ENCODE measurements at regions not wholly inside any gene's neighbourhood (a gene's known extent, or its start where the extent isn't known, plus 50 kb on each side); places are given as distances from the start of the nearest gene placed in this dataset.

GRCh38 chr15:29518442-29518841 is 248.8 kb upstream of the NSMCE3 start:
- Histone ChIP-seq H3K4me2 (ENCODE audit: insufficient read depth, insufficient read length, low read length) (no peak overlapping the region), H2BK5ac (ENCODE audit: insufficient read length, low read length) (no peak overlapping the region), H2BK120ac (ENCODE audit: low read depth, low read length, poor library complexity, severe bottlenecking) (no peak overlapping the region), H3K27me3 (ENCODE audit: insufficient read depth, low read length) (no peaks in the 10 kb centered on the region), H3K79me1 (ENCODE audit: insufficient read depth, low read depth, low read length, poor library complexity, severe bottlenecking) (no peaks in the 10 kb centered on the region), H3K56ac (ENCODE audit: insufficient read length, low read depth, low read length) (no peak overlapping the region), H3K9me3 (ENCODE audit: control insufficient read depth, low read depth, low read length) (peaks cover 6% of the 10 kb centered on the region), H2BK15ac (ENCODE audit: low read depth, low read length) (no peak overlapping the region), H3K27ac (ENCODE audit: insufficient read length, low read depth, low read length) (no peak overlapping the region), H4K5ac (ENCODE audit: insufficient read length, low read depth, low read length) (no peak overlapping the region), H3K14ac (ENCODE audit: insufficient read depth, low read length) (no peak overlapping the region), H4K8ac (replicated peaks; ENCODE audit: insufficient read length, low read depth, low read length) (no peak overlapping the region), H3K9ac (ENCODE audit: extremely low read depth, insufficient read length, low read length) (no peak overlapping the region), H3K18ac (ENCODE audit: insufficient read length, low read depth, low read length) (no peak overlapping the region), H2AK5ac (ENCODE audit: insufficient read length, low read length) (no peak overlapping the region), H2BK12ac (ENCODE audit: insufficient read length, low read depth, low read length) (no peak overlapping the region), H3K23ac (ENCODE audit: insufficient read length, low read depth, low read length) (no peak overlapping the region), H3K23me2 (ENCODE audit: insufficient read length, low read depth, low read length, poor library complexity, severe bottlenecking) (no peaks in the 10 kb centered on the region), H3K4me1 (ENCODE audit: insufficient read depth, low read length) (no peaks in the 10 kb centered on the region; the same call in 1 of the 2 replicates), H4K91ac (ENCODE audit: insufficient read length, low read depth, low read length) (no peak overlapping the region), H3T11ph (ENCODE audit: low read length) (no peak overlapping the region), H2AFZ (ENCODE audit: low read length) (no peak overlapping the region), H2BK20ac (ENCODE audit: low read depth, low read length, poor library complexity, severe bottlenecking) (no peak overlapping the region), H3K79me2 (ENCODE audit: insufficient read depth, low read length) (peaks cover 2% of the 10 kb centered on the region; the same call in 1 of the 2 replicates), H4K20me1 (ENCODE audit: control insufficient read depth, insufficient read depth, insufficient read length) (no peaks in the 10 kb centered on the region), H3K4ac (ENCODE audit: low read depth, low read length) (no peak overlapping the region)
- Mint-ChIP-seq H3K4me1 (peaks cover 9 to 18% of the 10 kb centered on the region in 2 experiments), H3K9me3 (peaks cover 9 to 12% of the 10 kb centered on the region in 2 experiments; a peak in 4 of 5 replicates), H3K36me3 (ENCODE audit: insufficient read depth in 1 of 3, low read depth in 3 of 3) (peaks cover 6 to 11% (median 7%) of the 10 kb centered on the region in 3 experiments; a peak in 6 of 7 replicates), H3K4me3 (no peak overlapping the region), H3K27ac (no peak overlapping the region), H3K27me3 (ENCODE audit: low read depth) (no peaks in the 10 kb centered on the region)
- WGBS (ENCODE audit: extremely low coverage, insufficient read length, low lambda C conversion rate), result no CpG with 5 or more reads among the region's 4 CpGs
- no peak for DNase-seq
- no peak for TF ChIP-seq CTCF (conservative IDR thresholded peaks at IDR 0.05)

Data from H9 (cell line).